ENCODE measurements at regions not wholly inside any gene's neighbourhood (a gene's known extent, or its start where the extent isn't known, plus 50 kb on each side); places are given as distances from the start of the nearest gene placed in this dataset.

GRCh38 chr7:89401099-89401498, 605.6 kb upstream of the TEX47 start:
- Mint-ChIP-seq H3K27ac (ENCODE audit: unreplicated experiment) (no peak overlapping the region), H3K4me3 (ENCODE audit: unreplicated experiment) (no peak overlapping the region)
- DNase-seq (ENCODE audit: low spot score), result no peak

GRCh38 chr7:89401690-89402089, 606.2 kb upstream of the TEX47 start:
- DNase-seq (ENCODE audit: low spot score), result no peak
- H3K9me3 Mint-ChIP-seq (ENCODE audit: unreplicated experiment), result no peaks in the 10 kb centered on the region
- no peak for TF ChIP-seq CTCF (IDR thresholded peaks at IDR 0.05; ENCODE audit: unreplicated experiment)
- no peak overlapping the region for H3K4me3 Mint-ChIP-seq (ENCODE audit: unreplicated experiment)
- no peaks in the 10 kb centered on the region for H3K27me3 Mint-ChIP-seq (ENCODE audit: unreplicated experiment)
- H3K36me3 Mint-ChIP-seq (ENCODE audit: low read depth, unreplicated experiment), result no peaks in the 10 kb centered on the region
- no peak overlapping the region for H3K27ac Mint-ChIP-seq (ENCODE audit: unreplicated experiment)
- no peaks in the 10 kb centered on the region for H3K4me1 Mint-ChIP-seq (ENCODE audit: unreplicated experiment)

More at GRCh38 chr7:89401099-89401498, 605.6 kb upstream of the TEX47 start:
- no peaks in the 10 kb centered on the region for H3K27me3 Mint-ChIP-seq (ENCODE audit: unreplicated experiment)
- no peaks in the 10 kb centered on the region for H3K9me3 Mint-ChIP-seq (ENCODE audit: unreplicated experiment)
- H3K36me3 Mint-ChIP-seq (ENCODE audit: low read depth, unreplicated experiment), result no peaks in the 10 kb centered on the region
- H3K4me1 Mint-ChIP-seq (ENCODE audit: unreplicated experiment), result no peaks in the 10 kb centered on the region
- TF ChIP-seq CTCF (IDR thresholded peaks at IDR 0.05; ENCODE audit: unreplicated experiment), result no peak

GRCh38 chr7:89451911-89452310, 656.4 kb upstream of the TEX47 start:
- Mint-ChIP-seq H3K4me3 (ENCODE audit: unreplicated experiment) (no peak overlapping the region), H3K27me3 (ENCODE audit: unreplicated experiment) (no peaks in the 10 kb centered on the region), H3K36me3 (ENCODE audit: low read depth, unreplicated experiment) (no peaks in the 10 kb centered on the region), H3K9me3 (ENCODE audit: unreplicated experiment) (no peaks in the 10 kb centered on the region), H3K27ac (ENCODE audit: unreplicated experiment) (no peak overlapping the region), H3K4me1 (ENCODE audit: unreplicated experiment) (peaks cover 3% of the 10 kb centered on the region)
- DNase-seq (ENCODE audit: low spot score), result no peak
- TF ChIP-seq CTCF (IDR thresholded peaks at IDR 0.05; ENCODE audit: unreplicated experiment), result no peak

GRCh38 chr7:89456556-89456955, 661.0 kb upstream of the TEX47 start:
- Mint-ChIP-seq H3K4me3 (ENCODE audit: unreplicated experiment) (no peak overlapping the region), H3K27me3 (ENCODE audit: unreplicated experiment) (no peaks in the 10 kb centered on the region), H3K36me3 (ENCODE audit: low read depth, unreplicated experiment) (no peaks in the 10 kb centered on the region), H3K9me3 (ENCODE audit: unreplicated experiment) (no peaks in the 10 kb centered on the region), H3K4me1 (ENCODE audit: unreplicated experiment) (peaks cover 3% of the 10 kb centered on the region), H3K27ac (ENCODE audit: unreplicated experiment) (no peak overlapping the region)
- no peak for TF ChIP-seq CTCF (IDR thresholded peaks at IDR 0.05; ENCODE audit: unreplicated experiment)
- DNase-seq (ENCODE audit: low spot score), result no peak

GRCh38 chr7:89458114-89458513, 662.6 kb upstream of the TEX47 start:
- H3K36me3 Mint-ChIP-seq (ENCODE audit: low read depth, unreplicated experiment), result no peaks in the 10 kb centered on the region
- H3K27me3 Mint-ChIP-seq (ENCODE audit: unreplicated experiment), result no peaks in the 10 kb centered on the region
- H3K27ac Mint-ChIP-seq (ENCODE audit: unreplicated experiment), result no peak overlapping the region
- DNase-seq (ENCODE audit: low spot score), result no peak
- H3K4me3 Mint-ChIP-seq (ENCODE audit: unreplicated experiment), result no peak overlapping the region
- no peaks in the 10 kb centered on the region for H3K4me1 Mint-ChIP-seq (ENCODE audit: unreplicated experiment)
- no peak for TF ChIP-seq CTCF (IDR thresholded peaks at IDR 0.05; ENCODE audit: unreplicated experiment)
- H3K9me3 Mint-ChIP-seq (ENCODE audit: unreplicated experiment), result no peaks in the 10 kb centered on the region
